ENCODE measurements at regions not wholly inside any gene's neighbourhood (a gene's known extent, or its start where the extent isn't known, plus 50 kb on each side); places are given as distances from the start of the nearest gene placed in this dataset.
"Not testable (repeated sequence)": the region's sequence is repeated elsewhere in the genome, so short reads cannot be mapped to it uniquely, and the experiment has no call there.

- ATAC-seq = no peak
Observed at GRCh38 chr15:23851921-23852320, 164.8 kb upstream of the NDN start.

DNA sequence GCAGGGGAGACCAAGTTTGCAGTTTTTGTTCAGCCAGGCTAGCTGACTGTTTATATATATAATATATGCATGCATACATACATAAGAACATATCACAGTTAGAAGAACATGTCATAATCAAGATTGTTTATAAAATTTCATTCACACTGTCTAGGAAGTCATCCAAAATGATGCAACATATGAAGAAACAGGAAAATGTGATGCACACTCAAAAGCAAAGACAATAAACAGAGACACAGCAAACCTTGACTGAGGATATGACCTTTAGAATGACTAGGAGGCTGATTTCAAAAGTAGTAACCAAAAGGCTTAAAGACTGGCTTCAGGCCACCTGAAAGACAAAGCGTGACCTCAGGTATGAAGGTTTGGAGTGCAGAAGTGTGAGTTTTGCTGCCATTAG, 166.2 kb upstream of the NDN start:
- ATAC-seq = no peak

DNA sequence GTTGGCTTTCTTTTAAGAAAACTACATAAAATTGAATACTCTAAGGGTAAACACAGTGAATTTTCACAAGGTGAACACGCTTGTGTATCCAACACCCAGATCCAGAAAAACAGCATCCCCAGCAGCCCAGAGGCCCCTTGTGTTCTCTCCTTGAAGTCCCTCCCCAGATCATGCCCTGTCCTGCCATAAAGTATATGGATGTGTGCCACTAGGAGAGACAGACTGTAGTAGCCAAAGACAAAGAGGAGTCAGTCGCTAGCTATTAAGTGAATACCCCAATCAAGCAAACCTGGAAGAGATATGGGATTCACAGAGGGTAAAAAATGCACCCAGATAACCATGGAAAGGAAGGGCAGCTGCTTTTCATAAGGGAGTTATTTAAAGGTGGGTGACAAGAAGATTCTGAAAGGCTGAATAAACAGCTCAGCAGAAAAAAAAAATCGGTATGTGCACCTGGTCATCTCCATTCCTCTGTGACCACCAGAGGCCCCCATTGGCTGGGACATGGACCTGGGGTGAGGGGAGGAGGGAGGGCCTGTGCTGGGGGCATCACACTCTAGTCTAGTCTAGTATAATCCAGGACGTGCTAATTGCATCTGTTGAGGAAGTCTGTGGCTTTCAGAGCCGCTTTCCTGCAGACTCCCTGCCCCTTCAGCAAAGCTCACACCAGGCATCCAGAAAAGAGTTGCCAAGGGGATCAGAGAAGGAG, 167.3 kb upstream of the NDN start:
- ATAC-seq = no peak

DNA sequence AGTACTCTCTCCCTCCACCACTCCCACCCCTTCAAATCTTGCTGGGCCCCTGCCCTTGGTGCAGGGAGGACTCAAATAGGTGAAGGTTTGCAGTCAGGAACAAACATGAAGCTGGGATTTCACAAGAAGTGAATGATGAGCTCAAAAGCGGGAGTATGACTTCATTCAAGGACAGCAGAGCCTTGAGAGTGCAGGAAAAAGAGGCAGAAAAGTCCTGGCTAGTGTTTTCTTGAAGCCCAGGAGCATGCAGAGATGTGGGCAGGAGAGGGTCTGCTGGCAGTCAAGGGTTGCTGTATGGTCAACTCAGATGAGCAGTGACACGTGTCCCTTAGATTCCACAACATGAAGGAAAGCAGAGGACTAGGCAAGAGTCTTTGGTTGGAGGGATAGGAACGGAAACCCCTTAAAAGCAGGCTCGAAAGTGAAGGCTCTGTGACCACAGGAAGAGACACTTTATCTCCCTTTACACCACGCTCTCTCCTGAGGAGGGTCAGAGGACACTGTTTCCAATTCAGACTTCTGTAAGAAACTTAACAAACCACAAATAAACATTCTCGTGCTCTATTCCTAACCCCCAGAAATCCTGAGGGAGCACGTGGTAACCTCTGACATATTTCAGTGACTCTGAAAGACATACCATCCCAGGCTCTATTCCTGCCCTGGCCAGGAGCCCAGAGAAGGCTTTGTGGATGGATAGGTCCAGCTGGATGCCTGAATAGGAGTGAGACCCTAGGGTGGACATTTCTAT, 168.0 kb upstream of the NDN start:
- no peak for ATAC-seq

GRCh38 chr15:23855947-23856346, 168.8 kb upstream of the NDN start:
- no peak for ATAC-seq

DNA sequence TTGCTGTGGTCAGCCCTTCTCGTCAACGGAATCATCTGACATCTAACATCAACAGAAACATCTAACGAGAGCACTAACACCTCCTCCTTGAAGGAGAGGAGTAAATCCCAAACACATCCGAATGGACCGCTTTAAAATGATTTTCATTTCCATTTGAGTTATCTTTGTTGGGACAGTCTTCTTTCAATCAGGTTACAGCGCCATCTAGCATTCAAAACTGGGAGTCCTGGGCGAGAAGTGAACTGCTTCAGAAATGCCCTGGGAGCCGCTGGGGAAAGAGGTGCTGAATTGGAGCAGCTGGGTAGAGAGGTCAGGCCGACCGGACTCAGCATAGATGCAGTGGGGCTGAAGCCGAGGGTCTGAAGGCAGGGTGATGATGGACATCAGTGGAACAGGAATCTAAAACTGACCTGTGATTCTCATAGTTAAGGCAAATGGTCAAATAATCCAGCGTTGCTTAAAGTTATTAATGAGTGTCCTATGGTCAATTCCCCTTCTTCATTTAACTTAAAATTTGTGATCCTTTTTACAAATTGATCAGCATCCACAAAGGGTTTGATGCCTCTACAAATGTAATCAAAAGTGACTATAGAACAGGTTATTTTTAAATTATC, 170.0 kb upstream of the NDN start:
- no peak for ATAC-seq

- no peak for ATAC-seq
Observed at GRCh38 chr15:23859008-23859407, 171.9 kb upstream of the NDN start.

- no peak for ATAC-seq
Observed at GRCh38 chr15:23860290-23861245, 173.5 kb upstream of the NDN start.

DNA sequence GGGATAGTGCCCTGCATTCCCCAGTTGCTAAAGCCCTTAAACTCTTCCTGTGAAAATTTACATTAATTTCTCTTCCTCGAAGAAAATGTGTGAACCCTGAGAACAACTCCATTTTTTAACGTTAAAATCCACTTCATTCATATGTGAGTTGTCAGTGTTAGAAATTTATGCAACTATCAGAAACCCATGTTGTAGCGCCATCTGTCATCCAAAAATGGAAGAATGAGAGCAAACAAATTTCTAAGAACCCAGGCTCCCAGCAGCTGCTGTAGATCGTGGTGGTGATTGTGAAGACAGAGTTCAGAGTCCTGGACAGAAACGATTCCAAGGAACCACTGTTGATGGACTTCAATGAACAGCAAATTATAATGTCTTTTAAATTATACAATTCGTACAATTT, 179.7 kb upstream of the NDN start:
- ATAC-seq = no peak

DNA sequence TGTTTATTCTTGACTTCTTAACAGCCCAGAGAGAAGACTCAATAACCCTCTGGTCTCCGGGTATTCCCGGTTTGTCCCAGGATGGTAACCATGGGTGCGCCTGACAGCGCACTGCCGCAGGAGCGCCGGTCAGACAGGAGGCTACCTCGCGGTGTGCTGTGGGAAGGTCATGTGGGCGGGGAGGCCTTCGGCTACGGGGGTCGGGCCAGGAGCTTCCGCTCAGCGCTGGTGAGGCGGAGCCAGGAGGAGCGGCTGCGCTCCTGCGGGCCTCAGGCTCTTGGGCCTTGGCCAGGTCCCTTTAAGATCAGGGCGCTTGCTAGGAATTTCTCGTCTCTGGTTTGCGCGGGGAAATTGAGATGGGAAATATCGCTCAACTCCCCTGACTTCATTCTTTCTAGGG, 182.3 kb upstream of the NDN start:
- ATAC-seq = no peak

DNA sequence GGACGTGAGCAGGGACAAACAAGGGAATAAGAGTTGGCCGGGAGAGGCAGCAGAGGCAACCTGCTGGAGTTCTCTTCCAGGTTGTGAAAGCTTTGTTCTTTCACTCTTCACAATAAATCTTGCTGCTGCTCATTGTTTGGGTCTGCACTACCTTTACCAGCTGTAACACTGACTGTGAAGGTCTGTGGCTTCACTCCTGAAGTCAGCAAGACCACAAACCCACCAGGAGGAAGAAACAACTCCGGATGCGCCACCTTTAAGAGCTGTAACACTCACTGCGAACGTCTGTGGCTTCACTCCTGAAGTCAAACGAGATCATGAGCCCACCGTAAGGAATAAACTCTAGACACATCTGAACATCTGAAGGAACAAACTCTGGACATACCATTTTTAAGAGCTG, 186.5 kb upstream of the NDN start:
- not testable (repeated sequence) for ATAC-seq

- no peak for ATAC-seq
Observed at GRCh38 chr15:23877502-23878412, 190.7 kb upstream of the NDN start.

DNA sequence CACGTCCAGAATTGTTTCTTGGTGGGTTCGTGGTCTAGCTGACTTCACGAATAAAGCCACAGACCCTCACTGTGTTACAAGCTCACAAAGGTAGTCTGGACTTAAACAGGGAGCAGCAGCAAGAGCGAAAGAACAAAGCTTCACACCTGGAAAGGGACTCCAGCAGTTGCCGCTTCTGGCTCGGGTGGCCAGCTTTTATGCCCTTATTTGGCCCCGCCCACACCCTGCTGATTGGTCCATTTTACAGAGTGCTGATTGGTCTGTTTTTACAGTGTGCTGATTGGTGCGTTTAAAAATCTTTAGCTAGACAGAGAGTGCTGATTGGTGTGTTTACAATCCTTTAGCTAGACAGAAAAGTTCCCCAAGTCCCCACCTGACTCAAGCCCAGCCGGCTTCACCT, 194.2 kb upstream of the NDN start:
- ATAC-seq = no peak

DNA sequence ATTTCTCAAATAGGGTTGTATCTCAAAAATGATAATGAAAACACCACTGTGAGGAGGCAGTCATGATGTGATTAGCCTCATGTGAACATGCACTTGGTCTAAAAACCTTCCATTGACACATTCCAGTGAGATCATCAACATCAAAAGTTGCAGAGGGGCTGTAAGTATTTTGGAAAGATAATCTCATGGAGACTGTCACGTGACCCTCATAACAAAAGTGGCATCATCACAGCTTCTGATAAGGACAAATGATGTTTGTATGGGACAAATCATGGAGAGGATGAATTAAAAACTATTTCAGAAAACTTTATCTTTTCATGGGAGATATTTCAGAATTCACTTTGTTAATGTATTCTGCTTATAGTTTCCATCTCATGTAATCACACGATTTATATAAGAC, 203.1 kb upstream of the NDN start:
- ATAC-seq = no peak

DNA sequence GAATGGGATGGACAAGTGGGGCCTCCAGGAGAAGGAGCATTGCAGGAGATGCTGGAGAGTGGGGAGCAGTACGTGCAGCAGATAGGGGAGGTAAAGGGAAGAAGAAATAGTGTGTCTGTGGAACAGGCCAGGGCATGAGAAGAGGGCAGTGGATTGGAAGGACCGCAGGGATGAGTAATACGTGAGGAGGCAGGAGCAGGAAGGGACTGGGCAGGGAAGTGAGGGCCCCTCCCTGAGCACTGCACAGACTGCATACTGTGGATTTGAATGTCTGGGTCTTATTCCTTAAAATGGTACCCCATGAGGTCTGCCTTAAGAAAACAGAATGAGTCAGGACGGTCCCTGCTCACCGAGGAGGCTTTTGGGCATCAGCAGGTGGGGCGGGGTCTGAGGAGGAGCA, 210.0 kb upstream of the NDN start:
- no peak for ATAC-seq

DNA sequence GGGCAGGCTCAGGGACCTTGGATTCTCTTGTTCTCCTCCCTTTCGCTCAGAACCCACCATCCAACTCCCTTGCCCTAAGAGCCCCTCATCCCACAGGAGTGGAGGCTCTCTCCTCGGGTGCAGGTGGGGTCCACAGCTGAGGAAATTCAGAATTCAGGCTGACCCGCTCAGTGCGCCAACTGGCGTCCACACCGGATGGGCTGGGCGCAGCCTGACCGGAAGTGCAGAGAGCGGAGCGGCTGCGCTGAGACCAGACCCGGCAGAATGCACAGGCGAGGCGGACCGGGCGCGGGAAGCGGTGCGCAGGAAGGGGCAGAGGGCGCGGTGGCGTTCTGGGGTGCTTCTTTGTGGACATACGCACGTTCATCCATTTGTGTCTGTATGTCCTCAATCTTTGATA, 210.4 kb upstream of the NDN start:
- ATAC-seq = no peak

GRCh38 chr15:23910030-23910429, 222.9 kb upstream of the NDN start:
- ATAC-seq = no peak

- no peak for ATAC-seq
Observed at GRCh38 chr15:23912191-23912590, 225.1 kb upstream of the NDN start.

GRCh38 chr15:23913081-23913480, 226.0 kb upstream of the NDN start:
- ATAC-seq = no peak

- ATAC-seq = no peak
Observed at GRCh38 chr15:23913635-23914034, 226.5 kb upstream of the NDN start.

- no peak for ATAC-seq
Observed at GRCh38 chr15:23924686-23925085, 237.6 kb upstream of the NDN start.

GRCh38 chr15:23954931-23955330, 267.8 kb upstream of the NDN start:
- no peak for ATAC-seq

Data from activated CD4-positive, CD25-positive, alpha-beta regulatory T cell treated with anti-CD3 and anti-CD28 coated beads, Interleukin-2, amount 50 U/mL, for 24 hours (primary cell).